ENCODE measurements at regions not wholly inside any gene's neighbourhood (a gene's known extent, or its start where the extent isn't known, plus 50 kb on each side); places are given as distances from the start of the nearest gene placed in this dataset.

DNA sequence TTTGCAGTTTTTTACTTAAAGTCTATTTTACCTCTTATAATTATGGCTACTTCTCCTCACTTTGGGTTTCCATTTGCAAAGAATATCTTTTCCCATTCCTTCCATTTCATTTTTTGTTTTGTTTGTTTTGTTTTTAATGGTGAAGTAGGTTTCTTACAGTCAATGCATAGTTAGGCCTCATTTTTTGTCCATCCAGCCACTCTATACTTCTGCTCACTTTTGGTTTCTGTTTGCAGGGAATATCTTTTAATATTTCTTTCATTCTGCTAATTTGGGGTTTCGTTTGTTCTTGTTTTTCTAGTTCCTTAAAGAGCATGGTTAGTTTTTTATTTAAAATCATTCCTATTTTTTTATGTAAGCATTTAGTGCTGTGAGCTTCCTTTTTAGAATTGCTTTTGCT, 339.4 kb downstream of the GRB14 start:
- TF ChIP-seq, protein P1, sequence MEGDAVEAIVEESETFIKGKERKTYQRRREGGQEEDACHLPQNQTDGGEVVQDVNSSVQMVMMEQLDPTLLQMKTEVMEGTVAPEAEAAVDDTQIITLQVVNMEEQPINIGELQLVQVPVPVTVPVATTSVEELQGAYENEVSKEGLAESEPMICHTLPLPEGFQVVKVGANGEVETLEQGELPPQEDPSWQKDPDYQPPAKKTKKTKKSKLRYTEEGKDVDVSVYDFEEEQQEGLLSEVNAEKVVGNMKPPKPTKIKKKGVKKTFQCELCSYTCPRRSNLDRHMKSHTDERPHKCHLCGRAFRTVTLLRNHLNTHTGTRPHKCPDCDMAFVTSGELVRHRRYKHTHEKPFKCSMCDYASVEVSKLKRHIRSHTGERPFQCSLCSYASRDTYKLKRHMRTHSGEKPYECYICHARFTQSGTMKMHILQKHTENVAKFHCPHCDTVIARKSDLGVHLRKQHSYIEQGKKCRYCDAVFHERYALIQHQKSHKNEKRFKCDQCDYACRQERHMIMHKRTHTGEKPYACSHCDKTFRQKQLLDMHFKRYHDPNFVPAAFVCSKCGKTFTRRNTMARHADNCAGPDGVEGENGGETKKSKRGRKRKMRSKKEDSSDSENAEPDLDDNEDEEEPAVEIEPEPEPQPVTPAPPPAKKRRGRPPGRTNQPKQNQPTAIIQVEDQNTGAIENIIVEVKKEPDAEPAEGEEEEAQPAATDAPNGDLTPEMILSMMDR (IDR thresholded peaks at IDR 0.05; ENCODE audit: low read depth, low read length): no peak
- Histone ChIP-seq H3K27ac (no peak overlapping the region), H3K36me3 (no peaks in the 10 kb centered on the region; the same call in 1 of the 2 replicates), H3K9me3 (ENCODE audit: severe bottlenecking) (peaks cover 4% of the 10 kb centered on the region), H3K27me3 (ENCODE audit: insufficient read depth, low read depth, severe bottlenecking) (no peaks in the 10 kb centered on the region), H3K4me3 (ENCODE audit: low read depth, low read length) (no peak overlapping the region)
- DNase-seq: no peak

GRCh38 chr2:164275659-164276058, 345.6 kb downstream of the GRB14 start:
- TF ChIP-seq, protein P1 (IDR thresholded peaks at IDR 0.05; ENCODE audit: low read depth, low read length): no peak
- H3K27ac ChIP-seq: no peak overlapping the region
- H3K4me3 ChIP-seq (ENCODE audit: low read depth, low read length): no peak overlapping the region
- no peak for DNase-seq
- H3K9me3 ChIP-seq (ENCODE audit: severe bottlenecking): peaks cover 4% of the 10 kb centered on the region
- no peaks in the 10 kb centered on the region for H3K36me3 ChIP-seq
- H3K27me3 ChIP-seq (ENCODE audit: insufficient read depth, low read depth, severe bottlenecking): no peaks in the 10 kb centered on the region

- H3K36me3 ChIP-seq: no peaks in the 10 kb centered on the region
- H3K27me3 ChIP-seq (ENCODE audit: insufficient read depth, low read depth, severe bottlenecking): no peaks in the 10 kb centered on the region
- DNase-seq: no peak
- H3K27ac ChIP-seq: no peak overlapping the region
- H3K9me3 ChIP-seq (ENCODE audit: severe bottlenecking): peaks cover under 1% of the 10 kb centered on the region
- TF ChIP-seq, protein P1 (IDR thresholded peaks at IDR 0.05; ENCODE audit: low read depth, low read length): no peak
- no peak overlapping the region for H3K4me3 ChIP-seq (ENCODE audit: low read depth, low read length)
Measured at GRCh38 chr2:164260506-164260905, 360.8 kb downstream of the GRB14 start.

- Histone ChIP-seq H3K36me3 (no peaks in the 10 kb centered on the region), H3K4me3 (ENCODE audit: low read depth, low read length) (no peak overlapping the region), H3K27me3 (ENCODE audit: insufficient read depth, low read depth, severe bottlenecking) (no peaks in the 10 kb centered on the region), H3K27ac (no peak overlapping the region), H3K9me3 (ENCODE audit: severe bottlenecking) (no peaks in the 10 kb centered on the region)
- TF ChIP-seq, protein P1 (IDR thresholded peaks at IDR 0.05; ENCODE audit: low read depth, low read length): no peak
- DNase-seq: no peak
Measured at GRCh38 chr2:164257742-164258141, 363.5 kb downstream of the GRB14 start.

DNA sequence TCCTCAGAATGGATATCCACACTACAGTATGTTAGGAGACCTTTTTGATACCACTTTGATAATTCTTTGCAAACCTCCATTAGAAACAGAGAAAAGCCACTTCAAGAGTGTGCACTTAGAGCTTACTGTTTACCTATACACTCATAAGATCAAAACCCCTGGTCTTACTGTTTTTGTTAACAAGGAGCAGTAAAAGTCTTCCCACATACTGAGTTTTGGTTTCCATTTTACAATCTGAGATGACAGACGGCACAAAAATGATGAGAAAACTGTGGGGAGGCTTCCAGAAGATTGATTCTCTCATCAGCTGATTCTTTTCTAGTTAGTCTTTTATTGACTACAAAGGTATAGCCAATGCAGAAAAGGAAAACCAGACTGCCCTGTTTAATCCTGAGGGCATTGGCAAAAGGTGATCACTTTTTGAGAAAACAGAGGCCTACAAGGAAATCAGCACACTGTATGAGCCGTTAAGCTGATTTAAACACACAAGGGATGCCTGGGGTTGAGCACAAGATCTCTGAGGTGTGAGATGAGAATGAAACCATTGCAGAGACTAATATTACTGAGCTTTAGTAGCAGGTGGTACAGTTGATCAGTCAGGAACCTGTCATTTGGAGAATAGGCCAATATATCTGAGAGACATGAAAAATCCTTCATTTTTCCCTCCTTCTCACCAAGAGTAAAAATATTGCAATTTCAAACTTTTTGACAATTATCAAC, 368.6 kb downstream of the GRB14 start:
- Histone ChIP-seq H3K4me3 (ENCODE audit: low read depth, low read length) (no peak overlapping the region), H3K27ac (peak overlapping the region; percentile 30), H3K36me3 (no peaks in the 10 kb centered on the region), H3K27me3 (ENCODE audit: insufficient read depth, low read depth, severe bottlenecking) (no peaks in the 10 kb centered on the region), H3K9me3 (ENCODE audit: severe bottlenecking) (no peaks in the 10 kb centered on the region)
- peak; percentile 33 for DNase-seq
- TF ChIP-seq, protein P1 (IDR thresholded peaks at IDR 0.05; ENCODE audit: low read depth, low read length): no peak

- Histone ChIP-seq H3K27me3 (ENCODE audit: insufficient read depth, low read depth, severe bottlenecking) (no peaks in the 10 kb centered on the region), H3K4me3 (ENCODE audit: low read depth, low read length) (no peak overlapping the region), H3K27ac (no peak overlapping the region), H3K9me3 (ENCODE audit: severe bottlenecking) (peaks cover 8% of the 10 kb centered on the region), H3K36me3 (no peaks in the 10 kb centered on the region)
- no peak for DNase-seq
- TF ChIP-seq, protein P1 (IDR thresholded peaks at IDR 0.05; ENCODE audit: low read depth, low read length): no peak
Measured at GRCh38 chr2:164243315-164243714, 378.0 kb downstream of the GRB14 start.

All from WERI-Rb-1 (cell line).